RWPE2 (cell line): ENCODE measurements at regions not wholly inside any gene's neighbourhood (a gene's known extent, or its start where the extent isn't known, plus 50 kb on each side); places are given as distances from the start of the nearest gene placed in this dataset.

Source experiments
- ATAC-seq: fragments of 200-7000 bp; cut with Tn5 transposase; 3 replicates; pipeline ENCODE4 v1.9.1; 2021; ENCODE audit warnings: low read depth
- DNase-seq: peaks from one replicate; pipeline ENCODE4 v3.0.0-alpha.2; 2020; ENCODE audit warnings: low spot score
- H3K27ac ChIP-seq: fragments of 450-650 bp; 2 replicates; pipeline ENCODE4 v1.5.1; 2017; ENCODE audit warnings: mild to moderate bottlenecking; ENCODE audit not compliant: poor library complexity, severe bottlenecking
- H3K27me3 ChIP-seq: fragments of 250-450 bp; sonication (Bioruptor Pico); 2 replicates; pipeline ENCODE4 v1.5.1; 2021; ENCODE audit warnings: mild to moderate bottlenecking, moderate library complexity; ENCODE audit not compliant: insufficient read depth, poor library complexity, severe bottlenecking
- H3K36me3 ChIP-seq: fragments of 250-450 bp; sonication (Bioruptor Pico); 2 replicates; pipeline ENCODE4 v1.5.1; 2020; ENCODE audit warnings: low read depth, mild to moderate bottlenecking, moderate library complexity
- H3K4me1 ChIP-seq: fragments of 250-450 bp; sonication (Bioruptor Pico); 2 replicates; pipeline ENCODE4 v1.5.1; 2021; ENCODE audit warnings: mild to moderate bottlenecking, moderate library complexity; ENCODE audit not compliant: insufficient read depth, poor library complexity, severe bottlenecking
- H3K4me3 ChIP-seq: fragments of 250-450 bp; sonication (Bioruptor Pico); 2 replicates; pipeline ENCODE4 v1.5.1; 2021; ENCODE audit warnings: mild to moderate bottlenecking, moderate library complexity; ENCODE audit not compliant: severe bottlenecking
- H3K9me3 ChIP-seq: fragments of 250-450 bp; sonication (Bioruptor Pico); 2 replicates; pipeline ENCODE4 v1.5.1; 2021; ENCODE audit warnings: mild to moderate bottlenecking, moderate library complexity; ENCODE audit not compliant: severe bottlenecking
- TF ChIP-seq, protein P1 (sequence below): fragments of 450-650 bp; IDR thresholded peaks from one replicate; pipeline ENCODE4 v1.5.1; 2017; ENCODE audit warnings: mild to moderate bottlenecking, moderate library complexity; ENCODE audit not compliant: poor library complexity, severe bottlenecking

DNA sequence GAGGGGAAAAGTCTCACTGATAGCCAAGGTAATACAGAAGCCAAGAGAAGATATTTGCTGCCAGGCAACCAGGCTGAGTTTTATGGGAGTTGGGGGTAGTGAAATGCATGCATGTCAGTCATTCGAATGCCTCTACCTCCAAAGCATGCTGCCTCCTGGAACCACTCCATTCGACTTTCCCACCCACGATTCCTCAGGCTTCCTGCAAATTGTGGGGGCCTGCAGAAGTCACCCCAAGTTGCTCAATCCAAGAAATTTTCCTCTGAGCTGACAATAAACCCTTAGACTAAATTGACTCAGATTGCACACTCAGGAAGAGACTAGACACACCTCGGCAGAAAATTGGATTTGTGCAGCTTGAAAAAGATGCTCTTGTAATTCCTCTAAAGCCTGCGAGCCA is 73.6 kb upstream of the GRK3 start:
- no peaks in the 10 kb centered on the region for H3K27me3 ChIP-seq
- H3K4me3 ChIP-seq, result no peak overlapping the region
- H3K9me3 ChIP-seq, result no peaks in the 10 kb centered on the region
- no peak for DNase-seq
- no peak for ATAC-seq
- no peaks in the 10 kb centered on the region for H3K4me1 ChIP-seq
- TF ChIP-seq, protein P1, sequence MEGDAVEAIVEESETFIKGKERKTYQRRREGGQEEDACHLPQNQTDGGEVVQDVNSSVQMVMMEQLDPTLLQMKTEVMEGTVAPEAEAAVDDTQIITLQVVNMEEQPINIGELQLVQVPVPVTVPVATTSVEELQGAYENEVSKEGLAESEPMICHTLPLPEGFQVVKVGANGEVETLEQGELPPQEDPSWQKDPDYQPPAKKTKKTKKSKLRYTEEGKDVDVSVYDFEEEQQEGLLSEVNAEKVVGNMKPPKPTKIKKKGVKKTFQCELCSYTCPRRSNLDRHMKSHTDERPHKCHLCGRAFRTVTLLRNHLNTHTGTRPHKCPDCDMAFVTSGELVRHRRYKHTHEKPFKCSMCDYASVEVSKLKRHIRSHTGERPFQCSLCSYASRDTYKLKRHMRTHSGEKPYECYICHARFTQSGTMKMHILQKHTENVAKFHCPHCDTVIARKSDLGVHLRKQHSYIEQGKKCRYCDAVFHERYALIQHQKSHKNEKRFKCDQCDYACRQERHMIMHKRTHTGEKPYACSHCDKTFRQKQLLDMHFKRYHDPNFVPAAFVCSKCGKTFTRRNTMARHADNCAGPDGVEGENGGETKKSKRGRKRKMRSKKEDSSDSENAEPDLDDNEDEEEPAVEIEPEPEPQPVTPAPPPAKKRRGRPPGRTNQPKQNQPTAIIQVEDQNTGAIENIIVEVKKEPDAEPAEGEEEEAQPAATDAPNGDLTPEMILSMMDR, result no peak
- no peak overlapping the region for H3K27ac ChIP-seq
- no peaks in the 10 kb centered on the region for H3K36me3 ChIP-seq

DNA sequence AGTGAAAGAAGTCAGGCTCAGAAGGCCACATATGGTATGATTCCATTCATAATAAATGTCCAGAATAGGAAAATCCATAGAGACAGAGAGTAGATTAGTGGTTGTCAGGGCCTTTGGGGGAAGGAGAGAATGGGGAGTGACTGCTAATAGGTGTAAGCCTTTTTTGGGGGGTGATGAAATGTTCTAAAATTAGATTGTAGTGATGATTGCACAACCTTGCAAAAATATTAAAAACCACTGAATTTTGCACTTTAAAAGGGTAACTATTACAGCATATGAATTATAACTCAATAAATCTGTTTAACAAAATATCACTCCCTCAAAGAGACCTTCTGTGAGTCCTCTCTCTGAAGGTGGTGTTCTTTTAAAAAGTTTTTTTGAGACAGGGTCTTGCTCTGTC is 72.3 kb upstream of the GRK3 start:
- no peaks in the 10 kb centered on the region for H3K4me1 ChIP-seq
- no peak for DNase-seq
- no peak overlapping the region for H3K27ac ChIP-seq

GRCh38 chr22:25492841-25493734 is 71.4 kb upstream of the GRK3 start:
- no peaks in the 10 kb centered on the region for H3K4me1 ChIP-seq
- H3K9me3 ChIP-seq, result no peaks in the 10 kb centered on the region
- no peaks in the 10 kb centered on the region for H3K27me3 ChIP-seq
- DNase-seq (no peak), ATAC-seq (no peak)
- TF ChIP-seq, protein P1, result no peak
- no peaks in the 10 kb centered on the region for H3K36me3 ChIP-seq
- H3K27ac ChIP-seq, result no peak overlapping the region
- no peak overlapping the region for H3K4me3 ChIP-seq

More for the DNA sequence above, 72.3 kb upstream of the GRK3 start:
- H3K9me3 ChIP-seq, result no peaks in the 10 kb centered on the region
- H3K36me3 ChIP-seq, result no peaks in the 10 kb centered on the region
- TF ChIP-seq, protein P1, result no peak
- no peaks in the 10 kb centered on the region for H3K27me3 ChIP-seq
- ATAC-seq, result no peak
- H3K4me3 ChIP-seq, result no peak overlapping the region

DNA sequence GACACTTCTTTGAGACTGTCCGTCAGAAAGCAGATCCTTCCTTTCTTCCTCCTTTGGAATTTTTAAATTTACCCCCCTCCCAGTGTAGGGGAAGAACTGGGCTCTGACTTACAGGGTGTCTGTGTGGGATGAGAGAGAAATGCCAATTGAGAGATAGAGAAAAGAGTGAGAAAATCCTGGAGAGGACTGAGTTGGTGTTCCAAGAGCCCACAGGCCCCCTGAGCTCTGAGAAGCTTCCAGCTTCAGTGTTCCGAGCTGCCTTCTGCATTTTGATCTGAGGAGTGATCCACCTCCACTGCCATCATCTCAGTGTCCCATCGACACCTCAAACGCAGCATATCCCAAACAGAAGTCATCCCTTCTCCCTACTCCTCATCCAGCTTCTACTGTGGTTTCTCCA is 70.7 kb upstream of the GRK3 start:
- no peak overlapping the region for H3K27ac ChIP-seq
- TF ChIP-seq, protein P1, result no peak
- ATAC-seq, result no peak
- no peak for DNase-seq
- no peak overlapping the region for H3K4me3 ChIP-seq
- H3K27me3 ChIP-seq, result no peaks in the 10 kb centered on the region
- no peaks in the 10 kb centered on the region for H3K9me3 ChIP-seq
- no peaks in the 10 kb centered on the region for H3K4me1 ChIP-seq
- H3K36me3 ChIP-seq, result no peaks in the 10 kb centered on the region

DNA sequence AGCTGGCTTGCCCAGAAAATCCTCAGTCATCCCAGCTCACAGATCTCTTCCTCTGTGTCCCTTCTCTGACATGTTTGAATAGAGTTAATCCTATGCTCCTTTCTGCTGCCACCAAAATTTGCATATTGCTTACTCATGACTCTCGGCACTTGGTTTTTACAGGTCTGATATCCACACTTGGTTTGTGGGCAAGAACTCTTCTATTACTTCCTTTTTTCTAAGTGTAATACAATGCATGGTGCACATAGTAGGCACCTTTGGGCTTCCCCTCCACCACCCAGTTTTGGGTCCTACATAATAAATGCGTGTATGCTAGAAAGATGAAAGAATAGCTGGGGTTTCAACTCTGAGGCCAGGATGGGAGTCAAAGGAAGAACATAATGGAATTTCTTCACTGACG is 69.7 kb upstream of the GRK3 start:
- no peak for ATAC-seq
- no peak for DNase-seq
- Histone ChIP-seq H3K27me3 (no peaks in the 10 kb centered on the region), H3K27ac (no peak overlapping the region), H3K9me3 (no peaks in the 10 kb centered on the region), H3K4me3 (no peak overlapping the region), H3K4me1 (no peaks in the 10 kb centered on the region), H3K36me3 (no peaks in the 10 kb centered on the region)
- TF ChIP-seq, protein P1, result no peak
